Keratinocyte (primary cell): ENCODE measurements at regions not wholly inside any gene's neighbourhood (a gene's known extent, or its start where the extent isn't known, plus 50 kb on each side); places are given as distances from the start of the nearest gene placed in this dataset.

Source experiments
- DNase-seq: peaks from one replicate; pipeline ENCODE4 v3.0.0-alpha.2; 2011; ENCODE audit warnings: low read depth, missing footprints, low spot score
- FAIRE-seq: peaks from 2 replicates; lab custom pipeline; 2011; peaks lifted over from hg19 to GRCh38; lab: Jason Lieb, UNC
- H2AFZ ChIP-seq: 2 replicates; pipeline ENCODE4 v1.6.0; 2012; ENCODE audit warnings: low read length, control low read depth, inconsistent platforms; ENCODE audit not compliant: control insufficient read depth
- H3K27ac ChIP-seq: 2 replicates; pipeline ENCODE4 v1.5.1; 2011; ENCODE audit warnings: low read length; ENCODE audit not compliant: control insufficient read depth, insufficient read depth
- H3K27me3 ChIP-seq: 3 replicates; pipeline ENCODE4 v1.6.0; 2011; ENCODE audit warnings: low read length; ENCODE audit not compliant: control insufficient read depth, insufficient read depth; ENCODE audit errors: extremely low read depth
- H3K36me3 ChIP-seq, 2 experiments: 2 replicates in 1 of 2; 3 replicates in 1 of 2; pipeline ENCODE4 v1.5.1; 2011; ENCODE audit warnings: low read length in 2 of 2, mild to moderate bottlenecking in 1 of 2; ENCODE audit not compliant: control insufficient read depth in 2 of 2, insufficient read depth in 2 of 2; ENCODE audit errors: extremely low read depth in 1 of 2
- H3K4me1 ChIP-seq: 3 replicates; pipeline ENCODE4 v1.5.1; 2011; ENCODE audit warnings: low read length; ENCODE audit not compliant: control insufficient read depth, insufficient read depth; ENCODE audit errors: extremely low read depth
- H3K4me2 ChIP-seq: 3 replicates; pipeline ENCODE4 v1.6.0; 2011; ENCODE audit warnings: low read depth, low read length; ENCODE audit not compliant: control insufficient read depth, insufficient read depth; ENCODE audit errors: extremely low read depth
- H3K4me3 ChIP-seq, 3 experiments: fragments of 200-600 bp in 1 of 3; sonication (generic) in 1 of 3; 2 replicates in 2 of 3; 3 replicates in 1 of 3; pipeline ENCODE4 v1.5.1; 2011 to 2016; ENCODE audit warnings: low read length in 3 of 3, mild to moderate bottlenecking in 3 of 3, control low read depth in 2 of 3, inconsistent platforms in 1 of 3, low read depth in 1 of 3, mixed read lengths in 1 of 3, mixed run types in 1 of 3, moderate library complexity in 1 of 3; ENCODE audit not compliant: control insufficient read depth in 2 of 3, insufficient read depth in 2 of 3; ENCODE audit errors: extremely low read depth in 1 of 3
- H3K79me2 ChIP-seq: 2 replicates; pipeline ENCODE4 v1.6.0; 2012; ENCODE audit warnings: low read length; ENCODE audit not compliant: control insufficient read depth, insufficient read depth
- H3K9ac ChIP-seq: 3 replicates; pipeline ENCODE4 v1.6.0; 2011; ENCODE audit warnings: low read length; ENCODE audit not compliant: control insufficient read depth, insufficient read depth; ENCODE audit errors: extremely low read depth
- H3K9me1 ChIP-seq: 3 replicates; pipeline ENCODE4 v1.6.0; 2011; ENCODE audit warnings: low read length; ENCODE audit not compliant: control insufficient read depth, insufficient read depth; ENCODE audit errors: extremely low read depth
- H3K9me3 ChIP-seq: 2 replicates; pipeline ENCODE4 v1.5.1; 2012; ENCODE audit warnings: low read depth, low read length; ENCODE audit not compliant: control insufficient read depth
- H4K20me1 ChIP-seq: 3 replicates; pipeline ENCODE4 v1.6.0; 2011; ENCODE audit warnings: low read length; ENCODE audit not compliant: control insufficient read depth, insufficient read depth; ENCODE audit errors: extremely low read depth
- EZH2 ChIP-seq: IDR thresholded peaks from one replicate; pipeline ENCODE4 v1.6.1; 2012; ENCODE audit warnings: inconsistent platforms, mild to moderate bottlenecking, low read length, moderate library complexity
- dilution Hi-C: fragments of 300-500 bp; cut with MboI; formaldehyde crosslinking; loops from one replicate; pipeline ENCODE4 v1.7.0; 2020; ENCODE audit warnings: low sequenced_read_pairs; ENCODE audit not compliant: extremely low pct_ligation_motif_present
- TF ChIP-seq, protein P1 (sequence below), 3 experiments: IDR thresholded peaks in 1 of 3; conservative IDR thresholded peaks in 1 of 3; optimal IDR thresholded peaks in 1 of 3; 2 replicates in 2 of 3; 3 replicates in 1 of 3; pipeline versions ENCODE3 to v1.5.1; 2011; ENCODE audit warnings: low read length in 3 of 3, mild to moderate bottlenecking in 3 of 3, moderate library complexity in 2 of 3, control low read depth in 1 of 3, inconsistent platforms in 1 of 3; ENCODE audit not compliant: insufficient read depth in 2 of 3; ENCODE audit errors: extremely low read depth in 1 of 3

DNA sequence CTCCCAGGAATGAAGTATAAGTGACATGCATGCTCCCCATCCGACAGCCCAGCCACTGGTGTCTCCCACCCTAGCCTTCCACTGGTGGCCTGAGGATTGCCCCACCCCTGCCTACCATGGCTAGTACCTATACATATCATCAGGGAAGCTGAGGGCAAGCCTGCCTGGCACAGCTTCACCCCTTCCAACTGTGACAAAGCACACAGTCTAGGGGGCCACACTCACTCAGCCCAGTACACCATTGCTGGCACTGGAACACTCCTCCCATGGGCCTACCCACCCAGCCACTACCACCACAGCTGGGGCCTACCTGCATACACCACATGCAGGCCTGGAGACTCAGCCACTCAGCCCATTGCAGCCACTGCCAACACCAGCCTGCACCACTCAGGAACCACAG lies 393.1 kb upstream of the STEAP1 start:
- no peak for FAIRE-seq
- TF ChIP-seq, protein P1, sequence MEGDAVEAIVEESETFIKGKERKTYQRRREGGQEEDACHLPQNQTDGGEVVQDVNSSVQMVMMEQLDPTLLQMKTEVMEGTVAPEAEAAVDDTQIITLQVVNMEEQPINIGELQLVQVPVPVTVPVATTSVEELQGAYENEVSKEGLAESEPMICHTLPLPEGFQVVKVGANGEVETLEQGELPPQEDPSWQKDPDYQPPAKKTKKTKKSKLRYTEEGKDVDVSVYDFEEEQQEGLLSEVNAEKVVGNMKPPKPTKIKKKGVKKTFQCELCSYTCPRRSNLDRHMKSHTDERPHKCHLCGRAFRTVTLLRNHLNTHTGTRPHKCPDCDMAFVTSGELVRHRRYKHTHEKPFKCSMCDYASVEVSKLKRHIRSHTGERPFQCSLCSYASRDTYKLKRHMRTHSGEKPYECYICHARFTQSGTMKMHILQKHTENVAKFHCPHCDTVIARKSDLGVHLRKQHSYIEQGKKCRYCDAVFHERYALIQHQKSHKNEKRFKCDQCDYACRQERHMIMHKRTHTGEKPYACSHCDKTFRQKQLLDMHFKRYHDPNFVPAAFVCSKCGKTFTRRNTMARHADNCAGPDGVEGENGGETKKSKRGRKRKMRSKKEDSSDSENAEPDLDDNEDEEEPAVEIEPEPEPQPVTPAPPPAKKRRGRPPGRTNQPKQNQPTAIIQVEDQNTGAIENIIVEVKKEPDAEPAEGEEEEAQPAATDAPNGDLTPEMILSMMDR (optimal IDR thresholded peaks at IDR 0.05 in 1 of 3, IDR thresholded peaks at IDR 0.05 in 1 of 3, conservative IDR thresholded peaks at IDR 0.05 in 1 of 3; ENCODE audit: extremely low read depth in 1 of 3, insufficient read depth in 2 of 3, low read length in 3 of 3), result no peak
- TF ChIP-seq EZH2, result no peak
- no peak for DNase-seq

DNA sequence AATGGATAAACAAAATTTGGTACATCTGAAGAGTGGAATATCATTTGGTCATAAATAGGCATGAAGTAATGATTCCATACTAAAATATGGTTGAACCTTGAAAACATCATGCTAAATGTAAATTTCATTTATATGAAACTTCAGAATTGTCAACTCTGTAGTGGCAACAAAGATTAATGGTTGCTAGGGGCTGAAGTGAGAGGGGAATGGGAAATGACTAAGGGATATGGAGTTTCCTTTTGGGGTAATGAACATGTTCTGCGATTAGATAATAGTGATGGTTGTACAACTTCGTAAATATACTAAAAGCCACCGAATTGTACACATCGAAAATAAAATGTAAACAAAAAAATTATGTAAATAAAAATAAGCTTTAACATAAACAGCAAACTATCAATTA lies 384.1 kb upstream of the STEAP1 start:
- Histone ChIP-seq H3K27ac (no peak overlapping the region), H2AFZ (no peak overlapping the region), H3K4me3 (no peak overlapping the region), H3K4me1 (no peaks in the 10 kb centered on the region), H3K27me3 (no peaks in the 10 kb centered on the region), H3K4me2 (no peak overlapping the region), H4K20me1 (no peaks in the 10 kb centered on the region), H3K36me3 (no peaks in the 10 kb centered on the region), H3K79me2 (no peaks in the 10 kb centered on the region), H3K9me3 (no peaks in the 10 kb centered on the region), H3K9me1 (no peaks in the 10 kb centered on the region), H3K9ac (no peak overlapping the region)
- FAIRE-seq, result no peak
- DNase-seq, result no peak
- TF ChIP-seq, protein P1 (optimal IDR thresholded peaks at IDR 0.05 in 1 of 3, IDR thresholded peaks at IDR 0.05 in 1 of 3, conservative IDR thresholded peaks at IDR 0.05 in 1 of 3; ENCODE audit: extremely low read depth in 1 of 3, insufficient read depth in 2 of 3, low read length in 3 of 3), result no peak
- no peak for TF ChIP-seq EZH2
- dilution Hi-C loops, result no loop called here

More for the DNA sequence above, 393.1 kb upstream of the STEAP1 start:
- Histone ChIP-seq H3K9me3 (no peaks in the 10 kb centered on the region), H3K79me2 (no peaks in the 10 kb centered on the region), H3K9me1 (no peaks in the 10 kb centered on the region), H3K27me3 (no peaks in the 10 kb centered on the region), H3K4me3 (no peak overlapping the region), H3K4me1 (no peaks in the 10 kb centered on the region), H3K4me2 (no peak overlapping the region), H3K9ac (no peak overlapping the region), H3K36me3 (no peaks in the 10 kb centered on the region), H4K20me1 (no peaks in the 10 kb centered on the region), H3K27ac (no peak overlapping the region), H2AFZ (no peak overlapping the region)
- dilution Hi-C loops, result no loop called here
